Trophoblast cell (in vitro differentiated cells and primary cell): ENCODE measurements at regions not wholly inside any gene's neighbourhood (a gene's known extent, or its start where the extent isn't known, plus 50 kb on each side); places are given as distances from the start of the nearest gene placed in this dataset.

Experiments
- DNase-seq, 2 donors: peaks; one replicate each; pipeline ENCODE4 v3.0.0-alpha.2; 2016
- H2AFZ ChIP-seq: 2 replicates; pipeline ENCODE4 v1.6.1; 2013; ENCODE audit warnings: low read length, moderate library complexity, mild to moderate bottlenecking; ENCODE audit not compliant: insufficient read depth, poor library complexity
- H2AK5ac ChIP-seq: 2 replicates; pipeline ENCODE4 v1.6.1; 2013; ENCODE audit warnings: mild to moderate bottlenecking, low read length
- H2BK120ac ChIP-seq: 2 replicates; pipeline ENCODE4 v1.6.1; 2013; ENCODE audit warnings: low read length, mild to moderate bottlenecking, moderate library complexity; ENCODE audit not compliant: insufficient read depth, poor library complexity
- H2BK12ac ChIP-seq: 2 replicates; pipeline ENCODE4 v1.6.1; 2013; ENCODE audit warnings: mild to moderate bottlenecking, low read length, moderate library complexity
- H2BK5ac ChIP-seq: 2 replicates; pipeline ENCODE4 v1.6.1; 2013; ENCODE audit warnings: low read length, low read depth, moderate library complexity, mild to moderate bottlenecking; ENCODE audit not compliant: poor library complexity
- H3K14ac ChIP-seq: 2 replicates; pipeline ENCODE4 v1.6.1; 2013; ENCODE audit warnings: mild to moderate bottlenecking, low read length
- H3K18ac ChIP-seq: 2 replicates; pipeline ENCODE4 v1.6.1; 2013; ENCODE audit warnings: mild to moderate bottlenecking, low read length
- H3K23ac ChIP-seq: 2 replicates; pipeline ENCODE4 v1.6.1; 2013; ENCODE audit warnings: low read length
- H3K27ac ChIP-seq: 2 replicates; pipeline ENCODE4 v1.5.1; 2013; ENCODE audit warnings: low read depth, mild to moderate bottlenecking, inconsistent platforms, low read length, moderate library complexity
- H3K27me3 ChIP-seq: 2 replicates; pipeline ENCODE4 v1.6.1; 2013; ENCODE audit warnings: inconsistent platforms, mild to moderate bottlenecking, low read length, moderate library complexity; ENCODE audit not compliant: insufficient read depth
- H3K36me3 ChIP-seq, 2 experiments: 1 replicate in 1 of 2; 2 replicates in 1 of 2; pipeline ENCODE4 v1.6.1; 2013; ENCODE audit warnings: low read length in 2 of 2, mild to moderate bottlenecking in 2 of 2, moderate library complexity in 1 of 2; ENCODE audit not compliant: insufficient read depth in 2 of 2, control insufficient read depth in 1 of 2
- H3K4ac ChIP-seq: 2 replicates; pipeline ENCODE4 v1.6.1; 2013; ENCODE audit warnings: low read depth, mild to moderate bottlenecking, low read length, moderate library complexity
- H3K4me1 ChIP-seq, 2 experiments: 1 replicate in 1 of 2; 2 replicates in 1 of 2; pipeline ENCODE4 v1.6.1; 2013; ENCODE audit warnings: low read length in 2 of 2, mild to moderate bottlenecking in 2 of 2, moderate library complexity in 1 of 2; ENCODE audit not compliant: insufficient read depth in 2 of 2, control insufficient read depth in 1 of 2
- H3K4me2 ChIP-seq: 2 replicates; pipeline ENCODE4 v1.6.1; 2013; ENCODE audit warnings: inconsistent platforms, mild to moderate bottlenecking, low read length, moderate library complexity
- H3K4me3 ChIP-seq: 2 replicates; pipeline ENCODE4 v1.5.1; 2013; ENCODE audit warnings: mild to moderate bottlenecking, low read depth, low read length, inconsistent platforms
- H3K79me1 ChIP-seq: one replicate; pipeline ENCODE4 v1.6.1; 2013; ENCODE audit warnings: low read length
- H3K79me2 ChIP-seq: 2 replicates; pipeline ENCODE4 v1.6.1; 2013; ENCODE audit warnings: low read length, mild to moderate bottlenecking; ENCODE audit not compliant: control insufficient read depth, insufficient read depth, poor library complexity
- H3K9ac ChIP-seq: 2 replicates; pipeline ENCODE4 v1.6.1; 2013; ENCODE audit warnings: mild to moderate bottlenecking, low read length
- H3K9me3 ChIP-seq: 2 replicates; pipeline ENCODE4 v1.6.1; 2013; ENCODE audit warnings: low read depth, mild to moderate bottlenecking, control low read depth, inconsistent platforms, low read length; ENCODE audit not compliant: insufficient read depth
- H4K12ac ChIP-seq: 2 replicates; pipeline ENCODE4 v1.6.1; 2013; ENCODE audit warnings: low read depth, mild to moderate bottlenecking, low read length, moderate library complexity
- H4K8ac ChIP-seq: 2 replicates; pipeline ENCODE4 v1.6.1; 2013; ENCODE audit warnings: low read depth, mild to moderate bottlenecking, low read length, moderate library complexity
- H4K91ac ChIP-seq: one replicate; pipeline ENCODE4 v1.6.1; 2013; ENCODE audit warnings: low read depth, mild to moderate bottlenecking, low read length, moderate library complexity
- WGBS: extraction: QIAGEN DNeasy Blood & Tissue Kit; methylation state at CpG from one replicate; pipeline ENCODE4 v1.1.7; 2013; ENCODE audit warnings: missing lambda C conversion rate; ENCODE audit not compliant: insufficient read length, insufficient coverage; ENCODE audit errors: extremely low coverage; 5-methylcytosine and 5-hydroxymethylcytosine counted together

DNA sequence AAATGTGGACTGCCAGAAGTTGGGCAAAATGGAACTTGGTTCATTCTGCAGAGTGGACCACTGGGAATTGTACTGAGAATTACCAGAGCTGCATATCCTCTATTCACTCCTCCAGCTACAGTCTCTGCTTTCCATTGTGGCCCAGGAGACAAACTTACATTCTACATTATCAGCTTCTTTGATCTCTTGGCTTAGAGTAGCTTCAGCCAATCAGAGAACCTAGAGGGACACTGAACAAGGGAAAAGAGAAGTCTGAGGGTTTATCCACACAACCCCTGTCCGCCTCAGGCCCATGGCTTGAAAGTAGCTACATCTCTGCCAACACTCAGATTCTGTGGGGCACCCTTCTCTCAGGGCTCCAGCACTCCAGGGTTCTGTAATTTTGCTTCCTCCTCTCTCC lies 251.1 kb downstream of the TRIB2 start:
- Histone ChIP-seq H2AK5ac (no peak overlapping the region), H2BK5ac (no peak overlapping the region), H4K91ac (no peak overlapping the region), H3K23ac (no peak overlapping the region), H2BK120ac (no peak overlapping the region), H3K4me2 (no peak overlapping the region), H3K79me1 (peaks cover 2% of the 10 kb centered on the region), H3K4ac (no peak overlapping the region), H3K36me3 (no peaks in the 10 kb centered on the region), H3K18ac (no peak overlapping the region), H3K9me3 (no peaks in the 10 kb centered on the region), H2BK12ac (no peak overlapping the region), H3K9ac (no peak overlapping the region), H3K79me2 (no peaks in the 10 kb centered on the region), H3K27ac (no peak overlapping the region), H4K12ac (no peak overlapping the region), H3K14ac (no peak overlapping the region), H3K27me3 (no peaks in the 10 kb centered on the region), H4K8ac (no peak overlapping the region), H2AFZ (no peak overlapping the region), H3K4me1 (peaks cover 3 to 4% of the 10 kb centered on the region in 2 experiments), H3K4me3 (no peak overlapping the region)
- no peak for DNase-seq
- WGBS = no CpG with 5 or more reads among the region's 1 CpG

- Histone ChIP-seq H2BK5ac (no peak overlapping the region), H3K18ac (no peak overlapping the region), H4K8ac (no peak overlapping the region), H3K4me1 (peaks cover 3 to 4% of the 10 kb centered on the region in 2 experiments), H3K14ac (no peak overlapping the region), H3K9ac (no peak overlapping the region), H4K12ac (no peak overlapping the region), H3K79me2 (no peaks in the 10 kb centered on the region), H3K4me2 (no peak overlapping the region), H3K9me3 (peaks cover 1% of the 10 kb centered on the region), H2BK12ac (no peak overlapping the region), H3K79me1 (peaks cover 2% of the 10 kb centered on the region), H3K4me3 (no peak overlapping the region), H2BK120ac (no peak overlapping the region), H2AK5ac (no peak overlapping the region), H3K27ac (no peak overlapping the region), H3K23ac (no peak overlapping the region), H2AFZ (no peak overlapping the region), H4K91ac (no peak overlapping the region), H3K36me3 (no peaks in the 10 kb centered on the region), H3K4ac (no peak overlapping the region), H3K27me3 (no peaks in the 10 kb centered on the region)
- DNase-seq = no peak
- no CpG with 5 or more reads among the region's 3 CpGs for WGBS
Measured at GRCh38 chr2:12968399-12968798, 251.7 kb downstream of the TRIB2 start.

DNA sequence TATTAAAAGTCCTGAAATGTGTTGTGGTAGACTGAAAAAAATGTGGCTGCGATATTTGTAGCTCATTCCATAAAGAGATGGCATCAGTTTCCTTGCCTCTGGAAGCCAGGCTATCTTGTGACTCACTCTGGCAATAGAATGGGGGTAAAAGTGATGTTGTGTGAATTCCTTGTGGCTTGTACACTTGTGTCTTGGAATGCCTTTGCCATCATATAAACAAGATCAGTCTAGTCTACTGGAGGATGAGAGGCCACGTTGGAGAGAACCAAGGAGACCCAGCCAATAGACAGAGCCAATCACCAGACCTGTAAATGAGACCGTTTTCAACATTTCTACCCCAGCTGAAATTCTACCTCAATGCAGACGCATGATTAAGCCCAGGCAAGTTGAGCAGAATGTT lies 254.1 kb downstream of the TRIB2 start:
- H2BK120ac ChIP-seq = no peak overlapping the region
- no peak overlapping the region for H4K91ac ChIP-seq
- H3K14ac ChIP-seq = no peak overlapping the region
- no peak overlapping the region for H3K27ac ChIP-seq
- no peak overlapping the region for H2AK5ac ChIP-seq
- H3K18ac ChIP-seq = no peak overlapping the region
- H3K23ac ChIP-seq = no peak overlapping the region
- no peaks in the 10 kb centered on the region for H3K36me3 ChIP-seq
- no peak overlapping the region for H3K4me2 ChIP-seq
- no peaks in the 10 kb centered on the region for H3K27me3 ChIP-seq
- no peak overlapping the region for H3K4me3 ChIP-seq
- H4K8ac ChIP-seq = no peak overlapping the region
- peaks cover 3 to 4% of the 10 kb centered on the region in 2 experiments for H3K4me1 ChIP-seq
- no peak overlapping the region for H2AFZ ChIP-seq
- no peaks in the 10 kb centered on the region for H3K79me2 ChIP-seq
- H2BK5ac ChIP-seq = no peak overlapping the region
- peaks cover 2% of the 10 kb centered on the region for H3K79me1 ChIP-seq
- H4K12ac ChIP-seq = no peak overlapping the region
- H2BK12ac ChIP-seq = no peak overlapping the region
- no peak overlapping the region for H3K9ac ChIP-seq
- WGBS = no CpG with 5 or more reads among the region's 4 CpGs
- no peak for DNase-seq
- no peak overlapping the region for H3K4ac ChIP-seq
- H3K9me3 ChIP-seq = peaks cover 2% of the 10 kb centered on the region

- Histone ChIP-seq H3K27me3 (no peaks in the 10 kb centered on the region), H3K4me1 (peaks cover 3 to 4% of the 10 kb centered on the region in 2 experiments), H4K91ac (no peak overlapping the region), H3K27ac (no peak overlapping the region), H2AK5ac (no peak overlapping the region), H4K8ac (no peak overlapping the region), H3K14ac (no peak overlapping the region), H3K4ac (no peak overlapping the region), H3K18ac (no peak overlapping the region), H2BK120ac (no peak overlapping the region), H3K79me2 (no peaks in the 10 kb centered on the region), H2BK5ac (no peak overlapping the region), H3K4me3 (no peak overlapping the region), H3K9ac (no peak overlapping the region), H3K9me3 (peaks cover 2% of the 10 kb centered on the region), H3K4me2 (no peak overlapping the region), H3K79me1 (peaks cover 2% of the 10 kb centered on the region), H3K36me3 (no peaks in the 10 kb centered on the region), H3K23ac (no peak overlapping the region), H2BK12ac (no peak overlapping the region), H4K12ac (no peak overlapping the region), H2AFZ (no peak overlapping the region)
- no CpG with 5 or more reads among the region's 4 CpGs for WGBS
- DNase-seq = no peak
Measured at GRCh38 chr2:12971581-12972365, 255.0 kb downstream of the TRIB2 start.
